HG03095 (cell line): ENCODE measurements at regions not wholly inside any gene's neighbourhood (a gene's known extent, or its start where the extent isn't known, plus 50 kb on each side); places are given as distances from the start of the nearest gene placed in this dataset.

Experiments used
- ATAC-seq: cut with Tn5 transposase; IDR thresholded peaks from one replicate; pipeline ENCODE4 v1.9.1; 2021; ENCODE audit warnings: moderate library complexity; ENCODE audit not compliant: unreplicated experiment

- ATAC-seq, result no peak
These were observed 257.2 kb downstream of the ETS1 start for GRCh38 chr11:128330203-128330602.

- ATAC-seq, result no peak
These were observed 258.3 kb downstream of the ETS1 start for GRCh38 chr11:128328955-128329551.

DNA sequence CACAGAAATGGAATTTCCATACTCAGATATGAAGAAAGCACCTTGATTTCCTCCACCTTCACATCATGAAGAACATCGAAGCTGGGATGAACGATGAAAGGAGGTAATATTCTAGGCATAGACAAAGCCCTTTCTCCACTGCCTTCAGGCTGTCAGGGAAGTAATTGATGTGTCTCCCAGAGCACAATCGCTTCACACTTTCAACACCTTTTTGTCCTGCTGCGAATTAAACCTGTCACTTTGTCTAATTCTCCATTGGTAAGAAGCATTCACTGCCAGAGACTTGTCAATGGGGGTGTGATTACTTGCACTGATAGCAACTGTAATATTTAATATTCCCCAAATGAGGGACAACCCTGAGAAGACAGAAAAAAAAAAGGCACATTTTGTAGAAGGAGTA, 260.1 kb downstream of the ETS1 start:
- ATAC-seq, result no peak

DNA sequence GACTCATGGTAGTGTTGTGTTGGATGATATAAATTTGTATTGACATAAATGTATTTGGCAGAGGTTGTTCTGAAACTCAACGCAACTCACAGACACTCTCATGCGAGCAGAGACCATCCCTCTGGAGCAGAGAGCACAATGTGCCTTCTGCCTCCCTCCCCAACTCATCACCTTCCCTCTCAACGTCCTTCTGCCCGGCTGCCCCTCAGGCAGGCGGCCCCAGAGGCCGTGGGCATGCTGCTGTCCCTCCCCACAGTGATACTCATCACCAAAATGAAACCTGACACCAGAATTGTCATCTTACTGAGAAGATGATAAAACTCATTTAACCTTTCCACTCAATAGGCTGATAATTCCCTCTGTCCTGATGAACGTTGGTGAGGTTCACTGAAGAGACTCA, 260.6 kb downstream of the ETS1 start:
- no peak for ATAC-seq

GRCh38 chr11:128324531-128325141, 262.7 kb downstream of the ETS1 start:
- no peak for ATAC-seq

DNA sequence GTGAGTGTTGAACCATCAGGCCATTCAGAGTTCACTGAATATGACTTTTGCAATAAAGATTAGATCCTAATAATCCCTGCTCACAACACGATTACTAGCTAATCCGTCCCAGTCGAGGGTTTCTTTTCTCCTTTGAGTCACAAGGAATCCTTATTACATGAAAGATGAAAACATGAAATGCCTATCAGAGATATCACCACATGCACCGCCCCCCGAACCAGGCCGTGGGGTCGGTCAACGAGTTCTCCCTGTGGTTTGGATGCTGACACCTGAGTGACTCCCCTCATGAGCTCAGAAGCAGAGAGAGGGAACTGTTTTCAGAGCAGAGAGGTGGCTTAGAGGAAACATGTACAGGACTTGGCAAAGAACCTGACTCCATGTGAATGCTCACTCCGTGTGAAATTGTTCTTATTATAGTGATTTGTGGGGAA, 263.3 kb downstream of the ETS1 start:
- no peak for ATAC-seq

GRCh38 chr11:128323381-128323780, 264.0 kb downstream of the ETS1 start:
- peak; percentile 41 for ATAC-seq

DNA sequence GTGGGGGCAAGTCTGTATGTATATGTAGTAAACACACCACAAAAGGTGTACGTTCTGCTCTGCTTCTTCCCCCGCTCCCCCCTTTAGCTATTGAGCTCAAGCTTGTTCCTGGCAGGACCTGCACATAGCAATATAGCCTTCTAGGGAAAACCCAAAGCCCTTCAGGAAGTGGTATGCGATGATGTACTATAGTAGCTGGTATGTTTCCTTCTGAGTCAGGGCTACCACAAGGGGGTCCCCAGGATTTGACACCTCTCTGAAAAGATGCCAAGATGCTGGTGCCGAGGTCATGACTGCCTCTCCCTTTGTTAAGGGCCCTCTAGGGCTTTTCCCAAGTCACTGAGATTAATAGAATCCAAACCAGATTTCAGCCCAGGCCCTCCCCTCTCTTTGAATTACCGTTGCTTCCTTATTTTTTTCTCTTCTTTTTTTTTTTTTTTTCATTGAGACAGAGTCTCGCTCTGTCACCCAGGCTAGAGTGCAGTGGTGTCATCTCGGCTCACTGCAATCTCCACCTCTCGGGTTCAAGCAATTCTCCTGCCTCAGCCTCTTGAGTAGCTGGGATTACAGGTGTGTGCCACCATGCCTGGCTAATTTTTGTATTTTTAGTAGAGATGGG, 268.4 kb downstream of the ETS1 start:
- ATAC-seq, result peak; percentile 86

- no peak for ATAC-seq
These were observed 270.7 kb downstream of the ETS1 start for GRCh38 chr11:128316541-128317227.

DNA sequence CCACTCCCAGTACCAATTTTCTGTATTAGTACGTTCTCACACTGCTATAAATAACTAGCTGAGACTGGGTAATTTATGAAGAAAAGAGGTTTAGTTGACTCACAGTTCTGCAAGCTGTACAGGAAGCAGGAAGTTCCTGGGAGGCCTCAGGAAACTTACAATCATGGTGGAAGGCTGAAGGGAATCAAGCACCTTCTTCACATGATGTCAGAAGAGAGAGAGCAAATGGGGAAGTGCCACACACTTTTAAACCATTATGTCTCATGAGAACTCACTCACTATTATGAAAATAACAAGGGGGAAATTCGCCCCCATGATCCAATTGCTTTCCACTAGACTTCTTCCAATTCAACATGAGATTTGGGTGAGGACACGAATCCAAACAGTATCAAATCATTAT, 271.4 kb downstream of the ETS1 start:
- no peak for ATAC-seq

DNA sequence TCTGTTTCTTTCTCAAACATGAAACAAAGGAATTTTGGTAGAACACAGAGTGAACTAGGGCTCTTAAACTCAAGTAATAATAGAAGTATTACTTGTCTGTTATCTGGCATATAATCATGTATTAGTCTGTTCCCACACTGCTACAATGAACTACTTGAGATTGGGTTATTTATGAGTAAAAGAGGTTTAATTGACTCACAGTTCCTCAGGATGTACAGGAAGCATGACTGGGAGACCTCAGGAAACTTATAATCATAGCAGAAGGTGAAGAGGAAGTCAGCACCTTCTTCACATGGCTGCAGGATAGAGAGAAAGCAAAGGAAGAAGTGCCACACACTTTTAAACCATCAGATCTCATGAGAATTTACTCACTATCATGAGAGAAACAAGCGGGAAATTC, 273.4 kb downstream of the ETS1 start:
- ATAC-seq, result no peak

GRCh38 chr11:128311742-128312719, 275.3 kb downstream of the ETS1 start:
- ATAC-seq, result peak; percentile 72

DNA sequence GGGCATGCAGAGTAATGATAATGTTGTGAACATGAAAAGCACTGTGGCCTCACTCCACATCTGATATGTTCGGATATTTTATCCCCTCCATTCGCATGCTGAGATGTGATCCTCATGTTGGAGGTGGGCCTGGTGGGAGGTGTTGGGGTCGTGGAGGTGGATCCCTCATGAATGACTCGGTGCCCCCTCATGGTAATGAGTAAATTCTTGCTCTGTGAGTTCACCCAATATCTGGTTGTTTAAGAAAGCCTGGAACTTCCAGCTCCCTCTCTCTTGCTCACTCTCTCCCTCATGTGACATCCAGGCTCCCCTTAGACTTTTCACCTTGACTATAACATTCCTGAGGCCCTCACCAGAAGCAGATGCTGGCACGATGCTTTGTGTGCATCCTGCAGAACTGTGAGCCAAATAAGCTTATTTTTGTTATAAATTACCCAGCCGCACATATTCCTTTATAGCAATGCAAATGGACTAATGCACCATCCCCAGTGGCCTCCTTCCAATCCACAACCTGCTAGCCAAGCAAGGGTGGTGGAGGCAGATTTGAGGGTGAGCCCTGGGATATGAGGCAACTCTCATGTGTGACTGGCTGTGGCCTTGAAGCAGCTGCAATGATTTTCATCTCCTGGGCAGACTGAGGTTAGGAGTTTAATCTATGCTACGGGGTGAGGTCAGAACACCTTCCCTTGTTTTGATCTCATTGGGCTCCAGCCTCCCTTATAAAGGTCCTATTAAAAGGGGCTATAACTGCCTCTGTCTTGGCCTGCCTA, 276.5 kb downstream of the ETS1 start:
- ATAC-seq, result no peak

DNA sequence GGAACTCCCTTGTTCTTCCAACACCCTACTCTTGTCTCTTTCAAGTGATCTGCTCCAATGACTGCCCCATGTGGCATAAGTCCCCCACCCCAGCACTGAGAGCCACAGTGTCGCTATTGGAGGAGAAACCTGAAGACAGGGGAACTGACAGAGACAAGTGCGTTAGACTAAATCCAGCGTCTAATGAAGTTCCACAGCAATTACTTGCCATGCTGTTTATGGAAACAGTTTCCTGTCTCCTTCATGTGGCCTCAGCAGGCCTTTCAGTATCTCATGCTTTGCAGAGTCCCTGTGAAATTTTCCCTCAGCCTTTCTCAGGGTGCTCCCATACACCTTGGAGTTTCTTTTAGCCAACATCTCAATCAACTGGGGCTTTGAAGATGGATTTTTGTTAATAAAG, 277.4 kb downstream of the ETS1 start:
- ATAC-seq, result no peak

DNA sequence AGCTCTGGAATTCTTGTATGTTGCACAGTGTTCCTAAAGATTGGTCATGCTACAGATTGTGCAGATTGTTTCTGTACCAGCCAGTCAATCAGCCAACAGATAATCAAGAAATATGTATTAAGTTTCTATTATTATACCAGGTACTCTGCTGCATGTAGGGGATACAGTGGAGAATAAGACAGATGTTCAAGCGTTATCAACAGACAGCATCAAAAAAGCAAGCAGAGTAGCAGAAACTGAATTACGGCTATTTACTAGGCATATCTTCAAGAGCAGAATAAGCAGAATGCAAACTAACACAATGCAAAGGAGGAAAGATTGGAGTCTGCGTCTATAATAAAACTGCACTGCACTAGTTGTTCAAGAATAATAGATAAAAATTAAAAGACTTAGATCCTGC, 278.6 kb downstream of the ETS1 start:
- no peak for ATAC-seq

- ATAC-seq, result no peak
These were observed 281.8 kb downstream of the ETS1 start for GRCh38 chr11:128305588-128305987.

DNA sequence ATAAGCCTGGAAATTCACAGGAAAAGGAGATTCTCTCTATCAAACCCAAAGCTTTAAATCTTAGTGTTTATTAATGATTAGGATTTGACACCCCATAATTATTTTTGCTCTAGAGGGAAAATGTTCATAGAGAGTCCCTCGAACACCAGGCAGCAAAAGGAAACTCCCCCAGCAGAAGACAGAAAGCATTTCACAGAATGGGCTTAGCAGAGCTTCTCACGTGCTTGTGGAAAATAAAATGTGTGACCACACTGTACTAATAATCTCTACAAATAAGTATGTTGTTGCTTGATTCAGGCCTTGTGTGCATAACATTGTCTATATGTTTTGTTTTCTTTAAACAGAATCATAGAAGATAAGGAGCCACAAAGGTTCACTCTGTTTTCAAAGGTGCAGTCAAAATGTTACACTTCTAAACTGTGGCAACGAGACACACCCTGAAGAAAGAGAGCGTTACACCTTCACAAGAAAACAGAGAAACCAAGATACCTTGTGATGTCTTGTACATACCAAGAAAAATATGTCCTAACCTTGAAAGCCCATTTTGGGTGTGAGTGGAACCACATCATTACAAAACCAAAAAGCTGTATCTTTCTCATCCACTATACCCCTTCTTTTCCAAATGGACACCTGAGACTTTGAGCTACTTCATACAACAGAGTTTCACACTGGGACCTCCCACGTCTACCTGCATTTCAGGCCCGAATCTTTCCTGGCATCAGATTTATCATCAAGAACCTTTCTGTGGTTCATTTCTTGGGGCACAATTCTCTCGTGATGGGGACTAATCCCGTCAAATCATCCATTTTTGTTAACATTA, 282.5 kb downstream of the ETS1 start:
- no peak for ATAC-seq

DNA sequence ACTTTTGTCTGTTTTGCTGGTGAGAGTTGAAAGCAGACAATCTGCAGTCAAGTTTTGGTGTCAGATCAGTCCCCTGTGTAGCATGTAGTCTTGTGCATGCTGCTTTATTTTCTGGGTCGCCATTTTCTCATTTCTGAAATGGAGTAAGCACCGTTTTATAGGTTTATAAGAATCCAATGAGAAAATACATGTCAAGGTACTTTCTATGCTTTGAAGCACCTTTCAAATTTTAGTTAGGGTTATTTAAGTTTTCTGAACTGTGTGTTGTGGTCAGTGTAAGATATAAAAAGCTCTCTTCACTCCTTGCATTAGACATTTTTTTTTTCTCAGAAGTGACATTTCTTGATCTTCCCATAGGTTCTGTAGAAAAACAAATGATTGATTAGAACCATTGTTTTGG, 283.2 kb downstream of the ETS1 start:
- ATAC-seq, result no peak

DNA sequence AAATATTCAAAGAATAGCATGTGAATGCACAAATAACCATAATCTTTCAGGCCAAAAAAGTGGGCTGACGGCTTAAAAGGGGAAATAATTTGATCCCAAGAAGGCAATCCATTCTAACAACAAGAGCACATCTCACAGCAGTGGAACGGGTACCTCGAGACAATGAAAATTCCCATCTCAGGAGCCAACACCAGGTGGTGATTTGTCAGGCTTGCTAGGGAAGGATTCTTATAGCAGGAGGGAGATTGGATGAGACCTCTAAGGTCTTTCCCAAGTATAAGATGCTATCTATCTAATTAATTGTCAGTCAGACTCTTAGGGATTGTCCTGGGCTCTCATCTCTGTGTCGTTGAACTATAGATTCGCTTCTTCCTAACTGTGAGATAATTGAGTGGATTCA, 284.0 kb downstream of the ETS1 start:
- ATAC-seq, result no peak
